NCI-H69 (cell line): ENCODE measurements at regions not wholly inside any gene's neighbourhood (a gene's known extent, or its start where the extent isn't known, plus 50 kb on each side); places are given as distances from the start of the nearest gene placed in this dataset.

ENCODE experiments used
- DNase-seq: peaks from one replicate; lab custom pipeline; 2025; lab: John Stamatoyannopoulos, UW

- no peak for DNase-seq
Observed at GRCh38 chr2:226079671-226080181, 680.2 kb downstream of the NYAP2 start.

- DNase-seq = no peak
Observed at GRCh38 chr2:226079196-226079595, 679.7 kb downstream of the NYAP2 start.

- DNase-seq = no peak
Observed at GRCh38 chr2:226078666-226079065, 679.2 kb downstream of the NYAP2 start.

GRCh38 chr2:226077841-226078240 lies 678.3 kb downstream of the NYAP2 start:
- no peak for DNase-seq

- no peak for DNase-seq
Observed at GRCh38 chr2:226077031-226077430, 677.5 kb downstream of the NYAP2 start.

- no peak for DNase-seq
Observed at GRCh38 chr2:226076529-226076928, 677.0 kb downstream of the NYAP2 start.

GRCh38 chr2:226074391-226074790 lies 674.9 kb downstream of the NYAP2 start:
- no peak for DNase-seq

GRCh38 chr2:226073496-226074160 lies 674.1 kb downstream of the NYAP2 start:
- no peak for DNase-seq

GRCh38 chr2:226066873-226067272 lies 667.4 kb downstream of the NYAP2 start:
- DNase-seq = no peak

GRCh38 chr2:226066391-226066790 lies 666.9 kb downstream of the NYAP2 start:
- DNase-seq = no peak

- DNase-seq = no peak
Observed at GRCh38 chr2:226064932-226065570, 665.5 kb downstream of the NYAP2 start.

- DNase-seq = no peak
Observed at GRCh38 chr2:226063704-226064440, 664.4 kb downstream of the NYAP2 start.

- DNase-seq = no peak
Observed at GRCh38 chr2:226059961-226060627, 660.6 kb downstream of the NYAP2 start.

- no peak for DNase-seq
Observed at GRCh38 chr2:226057914-226058313, 658.4 kb downstream of the NYAP2 start.

GRCh38 chr2:226057365-226057764 lies 657.9 kb downstream of the NYAP2 start:
- no peak for DNase-seq

GRCh38 chr2:226052772-226053416 lies 653.4 kb downstream of the NYAP2 start:
- no peak for DNase-seq

GRCh38 chr2:226050822-226051221 lies 651.3 kb downstream of the NYAP2 start:
- no peak for DNase-seq

GRCh38 chr2:226048611-226049010 lies 649.1 kb downstream of the NYAP2 start:
- peak; percentile 6 for DNase-seq

GRCh38 chr2:226045080-226045479 lies 645.6 kb downstream of the NYAP2 start:
- DNase-seq = no peak

- DNase-seq = no peak
Observed at GRCh38 chr2:226040344-226040900, 640.9 kb downstream of the NYAP2 start.

- no peak for DNase-seq
Observed at GRCh38 chr2:226037526-226037925, 638.0 kb downstream of the NYAP2 start.
